HG03066 (cell line): ENCODE measurements at regions not wholly inside any gene's neighbourhood (a gene's known extent, or its start where the extent isn't known, plus 50 kb on each side); places are given as distances from the start of the nearest gene placed in this dataset.

ENCODE experiments used
- ATAC-seq: cut with Tn5 transposase; IDR thresholded peaks from one replicate; pipeline ENCODE4 v1.9.1; 2021; ENCODE audit warnings: low read depth; ENCODE audit not compliant: unreplicated experiment

DNA sequence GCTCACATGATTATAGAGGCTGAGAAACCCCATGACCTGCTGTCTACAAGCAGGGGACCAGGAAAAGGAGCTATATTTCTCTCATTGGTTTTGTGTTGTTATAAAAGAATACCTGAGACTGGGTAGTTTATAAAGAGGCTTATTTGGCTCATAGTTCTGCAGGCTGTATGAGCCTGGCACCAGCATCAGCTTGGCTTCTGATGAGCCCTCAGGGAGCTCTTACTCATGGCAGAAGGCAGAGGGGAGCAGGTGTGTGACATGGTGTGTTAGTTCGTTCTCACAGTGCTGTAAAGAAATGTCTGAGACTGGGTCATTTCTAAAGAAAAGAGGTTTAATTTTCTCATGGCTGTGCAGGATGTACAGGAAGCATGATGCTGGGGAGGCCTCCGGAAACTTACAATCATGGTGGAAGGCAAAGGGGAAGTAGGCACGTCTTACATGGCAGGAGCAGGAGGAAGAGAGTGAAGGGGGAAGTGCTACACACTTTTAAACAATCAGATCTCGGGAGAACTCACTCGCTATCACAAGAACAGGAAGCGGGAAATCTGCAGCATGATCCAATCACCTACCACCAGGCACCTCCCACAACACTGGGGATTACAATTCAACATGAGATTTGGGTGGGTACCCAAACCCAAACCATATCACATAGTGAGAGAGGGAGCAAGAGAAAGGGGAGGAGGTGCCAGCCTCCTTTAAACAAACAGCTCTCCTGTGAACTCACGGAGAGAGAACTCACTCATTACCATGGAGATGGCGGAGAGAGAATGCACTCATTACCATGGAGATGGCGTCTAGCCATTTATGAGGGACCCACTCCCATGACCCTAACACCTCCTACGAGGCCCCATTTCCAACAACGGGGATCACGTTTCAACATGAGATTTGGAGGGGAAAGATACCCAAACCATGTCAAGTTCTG is 133.4 kb downstream of the JCAD start:
- no peak for ATAC-seq

DNA sequence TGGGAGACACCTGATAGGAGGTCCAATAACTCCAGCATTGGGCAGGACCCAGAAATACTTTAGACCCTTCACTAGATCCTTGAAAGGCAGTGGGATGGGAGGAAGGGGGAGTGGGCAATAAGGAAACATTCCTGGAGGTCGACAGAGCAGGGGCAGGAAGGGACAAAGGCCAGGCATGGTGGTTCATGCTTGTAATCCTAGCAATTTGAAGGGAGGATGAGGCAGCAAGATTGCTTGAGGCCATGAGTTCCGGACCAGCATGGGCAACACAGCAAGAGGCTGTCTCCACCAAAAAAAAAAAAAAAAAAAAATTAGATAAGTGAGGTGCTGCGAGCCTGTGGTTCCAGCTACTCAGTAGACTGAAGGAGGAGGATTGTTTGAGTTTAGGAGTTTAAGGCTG is 134.9 kb downstream of the JCAD start:
- no peak for ATAC-seq

DNA sequence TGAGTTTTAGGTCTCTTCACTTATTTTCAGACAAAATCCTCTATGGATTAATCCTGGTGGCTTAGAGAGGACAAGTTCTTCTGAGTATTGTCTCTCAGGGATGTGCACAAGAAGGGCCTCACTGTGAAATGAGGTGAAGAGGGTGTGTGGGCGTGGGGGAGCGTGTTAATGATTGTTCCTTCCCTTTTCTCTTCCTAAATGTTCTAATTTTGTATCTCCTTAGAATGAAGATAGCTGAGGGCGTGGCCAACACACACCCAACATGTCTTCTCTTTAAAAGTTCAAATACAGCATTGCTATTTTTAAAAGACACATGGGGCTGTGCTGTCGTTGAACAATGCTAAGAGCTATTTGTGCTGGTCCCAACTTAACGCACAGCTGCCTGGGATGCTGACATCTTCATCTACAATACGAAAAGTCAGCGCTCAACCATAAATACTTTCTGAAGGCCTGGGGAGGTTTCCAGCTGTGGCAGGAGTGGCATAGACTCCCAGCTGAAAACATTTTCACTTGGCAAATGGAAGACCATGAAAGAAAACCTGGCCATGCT is 135.9 kb downstream of the JCAD start:
- no peak for ATAC-seq

DNA sequence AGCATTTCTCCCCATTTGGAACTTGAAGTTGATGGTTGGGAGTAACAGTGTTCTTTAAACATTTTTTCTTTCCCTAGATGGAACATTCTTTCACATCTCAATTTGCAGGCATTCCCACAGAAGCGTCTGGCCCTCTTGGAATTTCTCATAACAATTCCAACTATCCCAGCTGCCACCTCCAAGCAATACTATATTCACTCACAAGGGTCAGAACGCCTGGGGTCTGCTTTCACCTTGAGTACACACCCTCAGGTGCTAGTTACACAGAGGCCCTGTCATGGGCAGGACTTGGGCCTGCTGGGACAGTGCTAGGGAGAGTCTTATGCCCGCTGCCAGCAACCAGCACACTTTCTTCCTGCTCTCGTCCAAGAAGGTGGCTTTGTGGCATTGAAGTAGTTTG is 136.5 kb downstream of the JCAD start:
- ATAC-seq: no peak

DNA sequence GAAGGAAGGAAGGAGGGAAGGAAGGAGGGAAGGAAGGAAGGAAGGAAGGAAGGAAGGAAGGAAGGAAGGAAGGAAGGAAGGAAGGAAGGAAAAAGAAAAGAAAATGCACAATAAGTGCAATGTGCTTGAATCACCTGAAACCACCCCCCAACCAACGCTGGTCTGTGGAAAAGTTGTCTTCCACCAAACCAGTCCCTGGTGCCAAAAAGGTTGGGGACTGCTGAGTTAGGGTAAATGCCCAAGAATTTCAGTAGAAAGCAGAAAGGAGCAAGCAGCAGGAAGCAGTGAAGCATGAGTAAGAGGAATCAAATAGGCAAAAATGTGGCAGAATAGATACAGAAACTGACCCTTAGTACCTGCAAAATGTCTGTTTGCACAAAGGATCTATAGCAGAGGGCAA is 137.2 kb downstream of the JCAD start:
- ATAC-seq: no peak

GRCh38 chr10:29921071-29921446 is 138.3 kb downstream of the JCAD start:
- no peak for ATAC-seq

- no peak for ATAC-seq
Observed at GRCh38 chr10:29920408-29921070, 138.8 kb downstream of the JCAD start.

DNA sequence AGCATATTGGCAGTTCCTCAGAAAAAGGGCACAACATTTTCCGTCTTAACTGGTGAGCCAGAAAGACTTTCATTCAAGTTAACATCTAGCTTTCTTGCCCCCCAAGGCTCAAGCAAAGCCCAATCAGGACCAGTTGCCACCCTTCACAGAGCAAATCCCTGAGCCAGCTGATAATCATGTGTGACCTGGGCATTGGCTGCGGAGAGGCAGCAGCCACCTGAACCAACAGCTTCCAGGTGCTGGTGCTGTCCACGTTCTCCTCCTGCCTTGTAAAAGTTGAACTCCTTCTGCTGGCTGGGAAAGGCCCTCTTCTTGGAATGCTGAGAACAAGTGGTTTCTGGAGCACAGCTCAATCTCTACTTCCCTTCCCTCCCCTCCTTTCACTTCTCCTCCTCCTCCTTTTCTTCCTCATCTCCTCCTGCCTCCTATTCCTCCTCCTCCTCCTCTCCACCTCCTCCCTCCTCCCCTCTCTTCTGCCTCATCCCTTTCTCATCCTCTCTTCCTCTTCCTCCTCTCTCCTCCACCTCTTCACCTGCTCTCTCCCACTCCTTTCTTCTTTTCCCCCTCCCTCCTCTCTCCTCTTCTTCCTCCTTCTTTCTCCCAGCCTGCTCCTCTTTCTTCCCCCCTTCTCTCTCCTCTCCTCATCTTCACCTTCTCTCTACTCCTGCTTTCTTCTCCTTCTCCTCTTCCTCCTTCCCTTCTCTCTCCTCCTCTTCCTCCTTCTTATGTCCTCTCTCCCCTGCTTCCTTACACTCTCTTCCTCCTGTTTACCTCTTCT is 140.6 kb downstream of the JCAD start:
- ATAC-seq: no peak

DNA sequence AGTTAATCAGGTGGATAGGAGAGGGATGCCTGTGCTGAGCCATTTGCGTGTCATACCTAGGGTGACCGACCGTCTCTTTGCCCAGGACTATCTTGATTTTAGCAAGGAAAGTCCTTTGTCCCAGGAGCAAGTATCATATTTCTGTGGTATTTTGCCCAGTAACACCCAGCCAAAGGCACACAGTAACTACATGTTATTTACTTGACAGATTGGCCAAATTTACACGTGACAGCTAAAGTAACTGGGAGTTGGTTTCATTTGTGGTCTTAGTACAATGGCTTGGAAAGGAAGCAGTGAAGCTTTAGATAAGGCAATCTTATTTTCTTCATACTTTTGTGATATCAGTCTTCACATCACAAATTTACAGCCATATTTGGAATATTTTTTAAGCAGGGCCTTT is 142.1 kb downstream of the JCAD start:
- ATAC-seq: no peak

DNA sequence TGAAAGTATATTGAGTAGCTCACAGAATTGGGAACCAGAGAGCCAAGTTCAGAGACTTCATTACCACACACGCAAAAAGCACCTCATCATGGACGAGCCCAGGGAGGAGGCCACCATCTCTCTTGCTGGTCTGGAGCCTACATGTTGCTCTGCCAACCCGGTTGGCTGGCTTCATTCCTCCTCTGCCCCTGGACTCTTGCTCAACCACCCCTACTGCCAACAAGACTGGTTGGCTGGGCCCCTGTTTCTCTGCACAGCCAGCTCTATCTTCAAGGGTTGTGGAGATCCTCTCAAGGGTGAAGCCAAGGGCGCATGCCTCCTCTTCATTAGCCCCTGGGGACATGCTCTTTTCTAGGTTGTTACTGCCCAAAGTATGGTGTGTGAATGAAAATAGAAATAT is 142.7 kb downstream of the JCAD start:
- ATAC-seq: no peak

- ATAC-seq: no peak
Observed at GRCh38 chr10:29914986-29915785, 144.2 kb downstream of the JCAD start.

DNA sequence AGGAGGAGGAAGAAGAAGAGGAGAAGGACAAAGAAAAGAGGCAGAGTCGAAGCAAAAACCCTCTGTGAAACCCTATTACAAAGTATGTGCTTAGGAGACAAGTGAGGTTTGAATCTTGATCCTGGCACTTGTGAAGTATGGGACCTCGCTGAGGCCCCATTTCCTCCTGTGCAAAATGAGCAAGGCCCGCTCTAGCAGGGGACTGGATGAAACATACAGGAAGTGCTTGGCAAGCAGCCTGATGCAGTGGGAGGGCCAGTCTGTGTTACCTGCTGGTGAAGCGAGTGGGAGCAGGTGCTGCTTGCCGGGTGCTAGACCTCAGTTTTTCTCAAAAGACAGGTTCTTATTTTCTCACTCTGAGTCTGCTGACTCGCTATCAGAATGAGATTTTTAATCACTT is 150.4 kb downstream of the JCAD start:
- no peak for ATAC-seq

DNA sequence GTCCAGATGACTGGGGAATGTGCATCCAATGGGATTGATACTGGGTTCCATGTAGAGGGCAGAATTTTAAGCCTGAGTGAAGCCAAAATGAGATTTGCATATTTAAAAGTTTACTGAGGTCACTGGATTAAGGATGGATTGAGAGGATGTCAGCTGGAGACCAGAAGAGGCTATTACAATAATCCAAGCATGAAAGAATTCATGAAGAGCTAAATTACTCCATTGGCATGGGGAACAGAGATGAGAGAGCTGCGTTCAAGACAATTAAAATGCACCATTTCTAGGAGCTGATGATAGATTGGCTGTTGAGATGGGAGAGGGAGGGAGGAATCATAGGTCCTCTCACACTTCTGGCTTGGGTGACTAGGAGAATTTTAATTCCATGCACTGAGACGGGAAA is 158.5 kb downstream of the JCAD start:
- ATAC-seq: no peak

GRCh38 chr10:29897999-29898716 is 161.2 kb downstream of the JCAD start:
- ATAC-seq: no peak

GRCh38 chr10:29897430-29897829 is 162.0 kb downstream of the JCAD start:
- ATAC-seq: no peak

DNA sequence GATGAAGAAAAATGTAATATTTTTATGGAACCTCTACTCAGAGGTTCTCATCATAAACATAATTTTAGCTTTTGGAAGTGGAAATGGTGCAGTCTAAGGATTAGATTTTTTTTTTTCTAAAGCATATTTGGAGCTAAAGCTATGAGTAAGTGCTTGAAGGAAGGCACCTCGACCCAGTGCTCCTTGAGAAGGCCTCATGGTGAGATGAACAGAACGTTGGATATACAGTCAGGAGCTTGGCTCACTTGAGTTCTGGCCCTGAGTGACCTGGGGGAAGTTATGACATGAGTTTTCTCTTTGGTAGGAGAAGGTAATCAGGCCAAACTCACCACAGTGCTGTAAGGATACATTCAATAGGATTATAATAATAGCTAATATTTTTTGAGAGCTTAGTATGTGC is 163.3 kb downstream of the JCAD start:
- no peak for ATAC-seq

DNA sequence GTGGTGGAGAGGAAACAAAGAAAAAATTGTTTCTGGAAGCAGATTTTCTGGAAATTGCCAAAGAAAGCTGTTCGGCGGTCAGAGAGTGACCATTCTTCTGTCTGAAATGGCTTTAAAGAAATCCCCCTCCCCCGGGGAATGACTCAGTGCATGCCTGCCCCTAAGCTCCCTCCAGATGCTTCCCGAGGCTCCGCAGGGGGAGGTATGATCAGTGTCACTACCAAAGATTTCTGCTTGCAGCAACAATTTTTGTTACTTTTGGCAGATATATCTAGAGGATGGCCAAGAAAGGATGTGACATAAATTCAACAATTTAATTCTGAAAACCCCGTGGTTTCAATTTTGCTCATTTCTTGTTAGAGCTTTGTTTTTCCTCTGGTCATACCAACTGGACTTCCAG is 163.9 kb downstream of the JCAD start:
- no peak for ATAC-seq

DNA sequence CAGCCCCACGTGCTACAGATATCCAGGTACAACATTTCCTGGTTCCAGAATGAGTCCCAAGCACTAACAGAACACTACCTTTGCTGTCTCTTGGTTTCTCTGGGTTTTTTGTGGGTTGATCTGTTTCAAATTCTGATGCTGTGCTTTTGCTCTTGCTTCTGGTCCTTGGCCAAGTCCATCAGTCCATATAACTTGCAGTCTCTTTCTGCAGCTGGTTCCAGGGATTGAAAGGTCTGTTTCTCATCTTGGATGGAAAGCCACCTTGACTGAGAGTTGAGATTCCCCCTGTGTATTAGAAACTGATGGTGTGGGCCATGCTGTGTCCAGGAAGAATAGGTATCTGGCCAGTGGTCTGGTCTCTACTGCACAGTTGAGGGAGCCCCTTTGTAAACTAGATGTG is 171.1 kb downstream of the JCAD start:
- ATAC-seq: no peak

DNA sequence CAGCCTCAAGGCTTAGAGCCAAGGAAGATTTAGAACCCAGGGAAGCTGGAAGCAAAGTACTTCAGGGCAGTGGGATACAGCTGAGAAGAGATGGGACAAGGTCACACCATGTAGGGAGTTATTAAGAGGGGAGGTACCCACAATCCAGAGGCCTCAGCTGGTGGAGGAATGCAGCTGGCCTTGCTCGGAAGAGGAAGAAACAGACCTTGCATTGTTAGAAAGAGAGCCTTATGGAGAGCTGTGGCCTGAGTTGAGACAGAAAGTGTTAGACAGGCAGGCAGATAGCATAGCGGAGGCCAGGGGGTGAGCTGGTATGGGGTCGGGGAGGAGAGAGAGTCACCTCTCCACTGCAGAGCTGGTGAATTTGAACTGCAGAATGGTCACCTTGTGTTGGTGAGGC is 173.1 kb downstream of the JCAD start:
- ATAC-seq: no peak

GRCh38 chr10:29883231-29883630 is 176.2 kb downstream of the JCAD start:
- ATAC-seq: no peak
